ENCODE measurements at regions not wholly inside any gene's neighbourhood (a gene's known extent, or its start where the extent isn't known, plus 50 kb on each side); places are given as distances from the start of the nearest gene placed in this dataset.

- TF ChIP-seq POLR2A (IDR thresholded peaks at IDR 0.05): no peak
- no peak for TF ChIP-seq CTCF (IDR thresholded peaks at IDR 0.05)
- TF ChIP-seq POLR2AphosphoS5 (IDR thresholded peaks at IDR 0.05): no peak
These were observed 1115.0 kb downstream of the IGSF11 start for GRCh38 chr3:117919621-117920020.

All from prostate gland (tissue), 2 donors.